ENCODE measurements at regions not wholly inside any gene's neighbourhood (a gene's known extent, or its start where the extent isn't known, plus 50 kb on each side); places are given as distances from the start of the nearest gene placed in this dataset.
"Not testable (repeated sequence)": the region's sequence is repeated elsewhere in the genome, so short reads cannot be mapped to it uniquely, and the experiment has no call there.

- DNase-seq, result no peak
These were observed 208.9 kb upstream of the POGK start for GRCh38 chr1:166630369-166630768.

- DNase-seq, result no peak
These were observed 201.1 kb upstream of the POGK start for GRCh38 chr1:166638137-166638536.

GRCh38 chr1:166657228-166657627 is 182.0 kb upstream of the POGK start:
- DNase-seq, result not testable (repeated sequence)

- not testable (repeated sequence) for DNase-seq
These were observed 172.5 kb upstream of the POGK start for GRCh38 chr1:166666790-166667189.

GRCh38 chr1:166667600-166667999 is 171.7 kb upstream of the POGK start:
- DNase-seq, result not testable (repeated sequence)

- no peak for DNase-seq
These were observed 167.6 kb upstream of the POGK start for GRCh38 chr1:166671627-166672026.

- no peak for DNase-seq
These were observed 165.6 kb upstream of the POGK start for GRCh38 chr1:166673722-166674121.

GRCh38 chr1:166675213-166675612 is 164.1 kb upstream of the POGK start:
- DNase-seq, result no peak

GRCh38 chr1:166676981-166677380 is 162.3 kb upstream of the POGK start:
- DNase-seq, result no peak

- DNase-seq, result no peak
These were observed 159.9 kb upstream of the POGK start for GRCh38 chr1:166679369-166679768.

GRCh38 chr1:166682588-166682987 is 156.7 kb upstream of the POGK start:
- DNase-seq, result no peak

GRCh38 chr1:166684669-166685068 is 154.6 kb upstream of the POGK start:
- not testable (repeated sequence) for DNase-seq

GRCh38 chr1:166685200-166685599 is 154.1 kb upstream of the POGK start:
- no peak for DNase-seq

GRCh38 chr1:166685891-166686290 is 153.4 kb upstream of the POGK start:
- not testable (repeated sequence) for DNase-seq

- DNase-seq, result not testable (repeated sequence)
These were observed 148.7 kb upstream of the POGK start for GRCh38 chr1:166690596-166690995.

GRCh38 chr1:166691476-166691875 is 147.8 kb upstream of the POGK start:
- no peak for DNase-seq

GRCh38 chr1:166692346-166692745 is 146.9 kb upstream of the POGK start:
- DNase-seq, result no peak

GRCh38 chr1:166693158-166693557 is 146.1 kb upstream of the POGK start:
- DNase-seq, result no peak

GRCh38 chr1:166693673-166694297 is 145.5 kb upstream of the POGK start:
- no peak for DNase-seq

GRCh38 chr1:166695115-166695514 is 144.2 kb upstream of the POGK start:
- DNase-seq, result no peak

- DNase-seq, result not testable (repeated sequence)
These were observed 143.4 kb upstream of the POGK start for GRCh38 chr1:166695834-166696233.

- DNase-seq, result no peak
These were observed 140.5 kb upstream of the POGK start for GRCh38 chr1:166698771-166699170.

GRCh38 chr1:166699613-166700012 is 139.7 kb upstream of the POGK start:
- no peak for DNase-seq

- DNase-seq, result no peak
These were observed 138.6 kb upstream of the POGK start for GRCh38 chr1:166700696-166701095.

GRCh38 chr1:166701603-166702100 is 137.6 kb upstream of the POGK start:
- no peak for DNase-seq

Measured in suppressor macrophage treated with lipopolysaccharide for 4 hours (primary cell).